ENCODE measurements at regions not wholly inside any gene's neighbourhood (a gene's known extent, or its start where the extent isn't known, plus 50 kb on each side); places are given as distances from the start of the nearest gene placed in this dataset.

DNA sequence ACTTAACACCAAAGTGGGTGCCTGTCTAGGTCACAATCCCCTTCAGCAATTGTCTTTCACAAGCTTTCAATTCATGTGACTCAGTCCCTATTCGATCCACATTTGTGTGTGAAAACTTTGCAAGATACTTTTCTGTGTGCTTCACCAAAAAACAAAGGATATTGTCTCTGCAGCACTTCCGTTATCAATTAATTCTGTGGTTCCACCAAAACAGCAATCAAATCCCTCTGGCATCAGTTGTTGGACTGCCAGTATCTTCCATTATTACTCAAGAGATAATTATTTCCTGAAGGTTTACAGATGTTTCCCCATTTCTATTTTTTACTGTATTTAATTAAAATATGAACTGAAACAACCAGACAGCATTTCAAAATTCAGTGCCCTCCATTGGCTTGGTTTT, 481.4 kb downstream of the SUCLA2 start:
- BruUV-seq (replicated peaks) = no TSS peak
- FAIRE-seq = no peak
- H2AFZ ChIP-seq (ENCODE audit: low read depth, low read length) = no peak overlapping the region

More for the DNA sequence above, 481.4 kb downstream of the SUCLA2 start:
- Histone ChIP-seq H3K4me2 (ENCODE audit: insufficient read depth, low read length) (no peak overlapping the region), H4K20me1 (replicated peaks; ENCODE audit: control insufficient read depth, extremely low read depth, insufficient read depth, low read length) (no peaks in the 10 kb centered on the region), H3K27ac (ENCODE audit: insufficient read depth, low read depth, low read length) (no peak overlapping the region), H3K36me3 (ENCODE audit: control insufficient read depth in 2 of 2, extremely low read depth in 1 of 2, insufficient read depth in 2 of 2, low read length in 2 of 2) (no peaks in the 10 kb centered on the region), H3K9ac (replicated peaks; ENCODE audit: extremely low read depth, insufficient read depth, low read length) (no peak overlapping the region), H3K4me3 (replicated peaks in 1 of 3; ENCODE audit: insufficient read depth in 1 of 3, low read depth in 1 of 3, low read length in 3 of 3) (no peak overlapping the region), H3K9me1 (replicated peaks; ENCODE audit: control insufficient read depth, extremely low read depth, insufficient read depth, low read length) (no peaks in the 10 kb centered on the region), H3K9me3 (replicated peaks; ENCODE audit: control insufficient read depth, insufficient read depth, low read length) (peaks cover 5% of the 10 kb centered on the region), H3K27me3 (ENCODE audit: control insufficient read depth in 2 of 2, insufficient read depth in 2 of 2, low read length in 2 of 2) (no peaks in the 10 kb centered on the region), H3K4me1 (ENCODE audit: control insufficient read depth, extremely low read depth, insufficient read depth, low read length) (no peaks in the 10 kb centered on the region), H3K79me2 (ENCODE audit: control insufficient read depth, insufficient read depth, low read length) (no peaks in the 10 kb centered on the region)
- dilution Hi-C loops (cut with MboI; ENCODE audit: extremely low pct_ligation_motif_present, low sequenced_read_pairs) (no loop called here), intact Hi-C loops (cut with micrococcal nuclease) (no loop called here)
- DNase-seq (ENCODE audit: low read depth, low spot score) = no peak
- TF ChIP-seq, protein P1, sequence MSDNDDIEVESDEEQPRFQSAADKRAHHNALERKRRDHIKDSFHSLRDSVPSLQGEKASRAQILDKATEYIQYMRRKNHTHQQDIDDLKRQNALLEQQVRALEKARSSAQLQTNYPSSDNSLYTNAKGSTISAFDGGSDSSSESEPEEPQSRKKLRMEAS (IDR thresholded peaks at IDR 0.05; ENCODE audit: insufficient read depth, insufficient read length) = no peak
- TF ChIP-seq FOS (IDR thresholded peaks at IDR 0.05; ENCODE audit: borderline replicate concordance, insufficient read depth, low read length) = no peak
- no peak for TF ChIP-seq EZH2 (IDR thresholded peaks at IDR 0.05; ENCODE audit: borderline replicate concordance, low read depth, low read length, severe bottlenecking)
- TF ChIP-seq JUN (IDR thresholded peaks at IDR 0.05; ENCODE audit: borderline replicate concordance, insufficient read depth, insufficient read length, low read depth) = no peak
- TF ChIP-seq MYC (IDR thresholded peaks at IDR 0.05; ENCODE audit: low read depth, low read length) = no peak
- TF ChIP-seq, protein P2, sequence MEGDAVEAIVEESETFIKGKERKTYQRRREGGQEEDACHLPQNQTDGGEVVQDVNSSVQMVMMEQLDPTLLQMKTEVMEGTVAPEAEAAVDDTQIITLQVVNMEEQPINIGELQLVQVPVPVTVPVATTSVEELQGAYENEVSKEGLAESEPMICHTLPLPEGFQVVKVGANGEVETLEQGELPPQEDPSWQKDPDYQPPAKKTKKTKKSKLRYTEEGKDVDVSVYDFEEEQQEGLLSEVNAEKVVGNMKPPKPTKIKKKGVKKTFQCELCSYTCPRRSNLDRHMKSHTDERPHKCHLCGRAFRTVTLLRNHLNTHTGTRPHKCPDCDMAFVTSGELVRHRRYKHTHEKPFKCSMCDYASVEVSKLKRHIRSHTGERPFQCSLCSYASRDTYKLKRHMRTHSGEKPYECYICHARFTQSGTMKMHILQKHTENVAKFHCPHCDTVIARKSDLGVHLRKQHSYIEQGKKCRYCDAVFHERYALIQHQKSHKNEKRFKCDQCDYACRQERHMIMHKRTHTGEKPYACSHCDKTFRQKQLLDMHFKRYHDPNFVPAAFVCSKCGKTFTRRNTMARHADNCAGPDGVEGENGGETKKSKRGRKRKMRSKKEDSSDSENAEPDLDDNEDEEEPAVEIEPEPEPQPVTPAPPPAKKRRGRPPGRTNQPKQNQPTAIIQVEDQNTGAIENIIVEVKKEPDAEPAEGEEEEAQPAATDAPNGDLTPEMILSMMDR (IDR thresholded peaks at IDR 0.05; ENCODE audit: extremely low read depth in 1 of 2, insufficient read depth in 1 of 2, low read depth in 1 of 2, low read length in 2 of 2) = no peak
- no peak for TF ChIP-seq POLR2AphosphoS5 (IDR thresholded peaks at IDR 0.05; ENCODE audit: insufficient read depth, low read depth, low read length)
- no peak for TF ChIP-seq POLR2A (IDR thresholded peaks at IDR 0.05; ENCODE audit: low read depth, low read length)
- no peak for TF ChIP-seq GATA2 (IDR thresholded peaks at IDR 0.05; ENCODE audit: insufficient read depth, insufficient read length, low read depth, low read length)
- ChIA-PET POLR2A (no interaction called here), CTCF (no interaction called here)
